ENCODE measurements at regions not wholly inside any gene's neighbourhood (a gene's known extent, or its start where the extent isn't known, plus 50 kb on each side); places are given as distances from the start of the nearest gene placed in this dataset.

DNA sequence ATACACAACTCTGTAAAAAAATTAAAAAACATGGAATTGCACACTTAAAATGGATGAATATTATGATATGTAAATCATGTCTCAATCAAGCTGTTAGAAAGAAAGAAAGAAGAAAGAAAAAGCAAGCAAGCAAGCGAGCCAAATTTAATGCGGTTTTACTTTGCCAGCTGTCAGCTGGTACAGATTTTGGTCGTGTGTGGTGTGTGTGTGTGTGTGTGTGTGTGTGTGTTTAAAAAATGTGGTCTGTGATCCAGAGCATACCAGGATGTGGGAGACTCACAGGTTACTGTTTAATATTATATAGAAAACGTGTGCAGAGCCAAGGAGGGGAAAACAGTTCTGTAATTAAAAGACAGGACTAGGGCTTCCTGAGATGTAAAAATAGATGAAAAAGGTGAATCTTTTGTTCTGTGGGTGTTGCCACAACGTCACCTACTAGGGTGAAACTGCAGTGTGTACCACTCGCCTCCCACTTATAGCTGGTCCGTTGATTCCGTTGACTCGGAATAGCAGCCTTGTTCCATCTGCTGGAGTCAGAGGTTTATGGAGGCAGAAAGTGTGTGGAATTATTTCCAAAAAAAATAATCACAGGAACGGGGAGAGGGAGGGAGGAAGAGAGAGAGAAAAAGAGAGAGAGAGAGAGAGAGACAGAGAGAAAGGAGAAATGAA lies 197.7 kb downstream of the BCAS1 start:
- TF ChIP-seq, protein P1, sequence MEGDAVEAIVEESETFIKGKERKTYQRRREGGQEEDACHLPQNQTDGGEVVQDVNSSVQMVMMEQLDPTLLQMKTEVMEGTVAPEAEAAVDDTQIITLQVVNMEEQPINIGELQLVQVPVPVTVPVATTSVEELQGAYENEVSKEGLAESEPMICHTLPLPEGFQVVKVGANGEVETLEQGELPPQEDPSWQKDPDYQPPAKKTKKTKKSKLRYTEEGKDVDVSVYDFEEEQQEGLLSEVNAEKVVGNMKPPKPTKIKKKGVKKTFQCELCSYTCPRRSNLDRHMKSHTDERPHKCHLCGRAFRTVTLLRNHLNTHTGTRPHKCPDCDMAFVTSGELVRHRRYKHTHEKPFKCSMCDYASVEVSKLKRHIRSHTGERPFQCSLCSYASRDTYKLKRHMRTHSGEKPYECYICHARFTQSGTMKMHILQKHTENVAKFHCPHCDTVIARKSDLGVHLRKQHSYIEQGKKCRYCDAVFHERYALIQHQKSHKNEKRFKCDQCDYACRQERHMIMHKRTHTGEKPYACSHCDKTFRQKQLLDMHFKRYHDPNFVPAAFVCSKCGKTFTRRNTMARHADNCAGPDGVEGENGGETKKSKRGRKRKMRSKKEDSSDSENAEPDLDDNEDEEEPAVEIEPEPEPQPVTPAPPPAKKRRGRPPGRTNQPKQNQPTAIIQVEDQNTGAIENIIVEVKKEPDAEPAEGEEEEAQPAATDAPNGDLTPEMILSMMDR (conservative IDR thresholded peaks at IDR 0.05; ENCODE audit: low read length): no peak
- peak; percentile 64 for DNase-seq (ENCODE audit: low read depth)
- no peak overlapping the region for H3K4me3 ChIP-seq (ENCODE audit: low read length)

DNA sequence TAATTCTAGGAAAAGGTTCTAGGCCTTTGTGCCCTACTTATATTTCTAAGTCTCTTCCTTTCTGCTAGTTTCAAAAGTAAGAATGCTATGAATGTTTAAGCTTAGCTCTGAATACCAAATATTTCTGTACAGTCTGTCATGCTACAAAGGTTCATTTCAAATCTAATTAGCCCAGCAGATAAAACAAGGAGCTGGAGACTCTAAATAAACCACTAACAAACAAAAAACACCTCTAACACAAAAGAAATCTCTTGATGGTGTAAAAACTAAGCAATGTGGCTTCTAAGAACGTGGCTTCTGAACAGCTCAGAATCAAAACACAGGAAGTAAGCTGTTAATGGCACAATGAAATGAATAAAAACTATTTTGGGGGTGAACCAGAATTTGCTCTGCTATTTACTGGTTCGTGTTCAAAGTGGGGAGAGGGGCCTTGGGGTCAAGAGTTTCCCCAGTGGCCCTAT lies 198.3 kb downstream of the BCAS1 start:
- peak; percentile 46 for DNase-seq (ENCODE audit: low read depth)
- TF ChIP-seq, protein P1 (conservative IDR thresholded peaks at IDR 0.05; ENCODE audit: low read length): no peak
- H3K4me3 ChIP-seq (ENCODE audit: low read length): no peak overlapping the region

DNA sequence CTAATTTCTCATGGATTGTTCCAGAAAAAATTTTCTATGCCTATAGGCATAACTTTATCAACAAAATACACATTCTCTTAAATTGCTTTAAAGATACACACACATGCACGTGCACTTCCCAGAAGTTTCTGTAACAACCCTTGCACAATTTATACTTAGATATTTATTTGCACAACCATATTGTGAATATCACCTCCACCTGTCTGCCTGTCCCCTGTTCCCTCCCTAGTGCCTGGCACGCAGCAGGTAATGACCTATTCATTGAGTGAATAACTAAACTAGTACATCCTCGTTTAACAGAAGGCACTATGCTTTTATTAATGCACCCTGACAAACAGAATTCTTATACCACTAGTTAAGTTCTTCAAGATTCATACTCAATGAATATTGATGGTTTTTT lies 198.9 kb downstream of the BCAS1 start:
- DNase-seq (ENCODE audit: low read depth): no peak
- no peak overlapping the region for H3K4me3 ChIP-seq (ENCODE audit: low read length)
- TF ChIP-seq, protein P1 (conservative IDR thresholded peaks at IDR 0.05; ENCODE audit: low read length): no peak

DNA sequence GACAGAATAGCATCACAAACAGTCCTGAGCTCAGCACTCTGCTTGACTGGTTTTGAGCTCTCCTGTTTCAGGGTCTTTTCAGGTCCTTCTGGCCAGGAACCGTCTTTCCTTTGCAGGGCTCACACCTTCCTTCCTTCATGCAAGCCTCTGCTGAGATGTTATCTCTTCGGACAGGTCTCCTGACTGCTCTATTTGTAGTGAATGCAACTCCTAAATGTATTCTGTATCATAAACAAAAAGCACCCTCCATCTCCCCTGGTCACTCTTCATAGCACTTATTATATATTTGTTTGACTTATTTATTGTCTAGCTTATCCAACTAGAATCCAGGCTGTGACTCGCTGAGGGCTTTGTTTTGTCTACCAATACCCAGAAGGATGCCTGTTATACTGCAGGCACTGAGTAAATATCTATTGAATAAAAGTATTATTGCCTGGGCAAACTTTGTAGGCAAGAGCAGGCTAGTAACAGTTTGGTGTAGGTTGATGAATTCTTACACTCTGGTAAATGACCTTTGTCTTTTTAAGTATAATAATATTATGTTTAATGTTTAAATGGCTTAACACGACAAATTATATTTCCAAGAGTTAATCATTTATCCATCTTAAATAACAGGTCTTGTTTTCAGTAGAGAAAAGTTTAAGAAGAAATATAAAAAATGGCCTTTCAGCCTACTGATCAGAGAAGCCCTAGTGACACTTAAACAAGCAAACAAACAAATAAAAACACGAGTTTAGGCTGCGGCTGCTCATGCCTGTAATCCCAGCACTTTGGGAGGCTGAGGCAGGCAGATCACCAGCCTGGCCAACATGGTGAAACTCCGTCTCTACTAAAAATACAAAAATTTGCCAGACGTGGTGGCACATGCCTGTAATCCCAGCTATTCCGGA lies 199.7 kb downstream of the BCAS1 start:
- DNase-seq (ENCODE audit: low read depth): no peak
- TF ChIP-seq, protein P1 (conservative IDR thresholded peaks at IDR 0.05; ENCODE audit: low read length): no peak
- no peak overlapping the region for H3K4me3 ChIP-seq (ENCODE audit: low read length)

DNA sequence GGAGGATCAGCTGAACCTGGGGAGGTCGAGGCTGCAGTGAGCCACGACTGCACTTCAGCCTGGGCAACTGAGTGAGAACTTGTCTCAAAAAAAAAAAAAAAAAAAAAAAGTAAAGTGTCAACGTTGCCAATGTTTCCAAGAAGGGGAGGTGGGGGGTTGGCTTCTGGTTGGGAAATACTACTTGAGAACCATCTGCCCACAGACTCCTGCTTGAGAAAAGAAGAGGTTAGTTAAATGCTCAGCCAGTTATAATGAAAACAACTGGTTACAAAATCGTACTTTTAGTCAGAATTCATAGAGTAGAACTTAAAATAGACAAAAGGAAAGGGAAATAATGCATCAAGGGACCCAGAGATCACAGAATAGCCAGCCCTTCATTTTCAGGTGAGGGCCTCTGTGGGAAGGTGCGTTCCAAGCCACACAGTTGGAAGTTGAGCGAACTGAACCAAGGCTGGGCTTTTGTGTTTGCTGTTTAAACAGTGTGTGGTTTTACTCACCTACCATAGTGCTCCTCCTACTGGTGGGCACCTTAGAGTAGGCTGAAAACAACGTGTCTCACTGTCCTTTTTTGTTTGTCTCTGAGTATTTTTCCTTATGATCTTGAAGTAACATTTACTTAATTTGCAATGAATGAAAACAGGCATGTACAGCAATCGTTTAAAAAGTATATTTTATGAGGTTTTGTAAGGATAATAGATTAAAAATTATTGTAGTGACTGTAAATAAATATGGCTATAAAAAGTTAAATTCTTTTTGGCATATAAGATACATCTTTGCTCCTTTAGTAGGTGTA lies 200.7 kb downstream of the BCAS1 start:
- H3K4me3 ChIP-seq (ENCODE audit: low read length): no peak overlapping the region
- DNase-seq (ENCODE audit: low read depth): peak; percentile 74
- TF ChIP-seq, protein P1 (conservative IDR thresholded peaks at IDR 0.05; ENCODE audit: low read length): peak; percentile 85

DNA sequence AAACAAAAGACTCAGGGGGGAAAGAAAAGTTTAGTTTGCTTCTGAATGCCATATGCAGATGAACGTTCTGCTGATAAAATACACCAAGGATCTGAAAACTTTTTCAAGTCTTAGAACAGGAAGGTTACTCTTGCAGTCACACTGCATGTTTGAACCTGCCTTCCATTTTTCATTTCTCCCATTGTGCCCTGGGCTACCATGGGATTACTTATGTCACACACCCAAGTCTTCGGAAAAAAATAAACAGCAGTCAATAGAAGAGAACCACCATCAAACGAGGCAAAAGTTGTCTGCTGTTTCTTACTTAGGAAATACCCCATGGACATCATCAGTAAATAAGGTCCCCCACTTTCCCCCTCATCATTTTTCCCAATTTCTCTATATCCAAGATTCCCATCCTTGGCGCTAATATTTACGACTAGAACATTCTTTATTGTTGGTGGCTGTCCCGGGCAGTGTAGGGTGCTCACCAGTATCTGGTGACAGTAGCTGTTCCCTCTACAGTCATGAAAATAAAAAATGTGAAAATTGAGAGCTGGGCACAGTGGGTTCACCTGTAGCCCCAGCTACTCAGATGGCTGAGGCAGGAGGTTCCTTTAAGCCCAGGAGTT lies 202.5 kb downstream of the BCAS1 start:
- DNase-seq (ENCODE audit: low read depth): no peak
- no peak overlapping the region for H3K4me3 ChIP-seq (ENCODE audit: low read length)
- TF ChIP-seq, protein P1 (conservative IDR thresholded peaks at IDR 0.05; ENCODE audit: low read length): no peak
